Right cardiac atrium (tissue), 5 donors: ENCODE measurements at regions not wholly inside any gene's neighbourhood (a gene's known extent, or its start where the extent isn't known, plus 50 kb on each side); places are given as distances from the start of the nearest gene placed in this dataset.

Experiments used
- ATAC-seq, 2 donors: fragments of 200-7000 bp; cut with Tn5 transposase; one replicate each; pipeline versions ENCODE4 v1.8.0 to v1.9.1; 2020; ENCODE audit warnings: moderate library complexity in 2 of 2, mild to moderate bottlenecking in 1 of 2
- DNase-seq, 3 donors: peaks; one replicate each; pipeline ENCODE4 v3.0.0-alpha.2; 2020
- H3K27ac ChIP-seq: one replicate; pipeline ENCODE4 v1.5.1; 2013; ENCODE audit warnings: mild to moderate bottlenecking, low read length, control low read depth, moderate library complexity
- H3K27me3 ChIP-seq: one replicate; pipeline ENCODE4 v1.6.1; 2013; ENCODE audit not compliant: control insufficient read depth, insufficient read depth
- H3K4me1 ChIP-seq: one replicate; pipeline ENCODE4 v1.6.1; 2013; ENCODE audit warnings: low read length; ENCODE audit not compliant: control insufficient read depth, insufficient read depth
- H3K4me3 ChIP-seq: one replicate; pipeline ENCODE4 v1.5.1; 2013; ENCODE audit warnings: low read length, control low read depth
- H3K9me3 ChIP-seq: one replicate; pipeline ENCODE4 v1.6.1; 2013; ENCODE audit warnings: low read length; ENCODE audit not compliant: control insufficient read depth
- WGBS: extraction: QIAGEN DNeasy Blood & Tissue Kit; methylation state at CpG from one replicate; pipeline ENCODE4 v1.1.7; 2013; 5-methylcytosine and 5-hydroxymethylcytosine counted together
- intact Hi-C, 4 donors: fragments of 100-400 bp; cut with DNase I; formaldehyde crosslinking; loops; one replicate each; pipeline versions ENCODE4 v1.11.0 to v1.14.0; 2022 to 2023
- donor health status: healthy with polysubstance abuse.
- donor health status: DM: no; HTN: yes; CAD: no.
- donor health status: DM: no; HTN: no; CAD: no.
- donor health status: DM: no; HTN: yes; CAD: no; lungs with severe emphysema.
- donor health status: DM: yes; HTN: yes; CAD: no.

- no peaks in the 10 kb centered on the region for H3K9me3 ChIP-seq
- ATAC-seq: no peak
- no peak overlapping the region for H3K4me3 ChIP-seq
- intact Hi-C loops: loop anchor here in 2 of 4 donors (5.0 kb wide), 1 partner anchor 152 kb away; no protein-coding TSS in a partner anchor
- 79% methylated on average over 1 of the region's 1 CpG for WGBS
- DNase-seq: no peak
- H3K27ac ChIP-seq: no peak overlapping the region
- H3K27me3 ChIP-seq: no peaks in the 10 kb centered on the region
- H3K4me1 ChIP-seq: no peaks in the 10 kb centered on the region
Observed at GRCh38 chr11:26134053-26134452, 197.9 kb upstream of the ANO3 start.

GRCh38 chr11:26134481-26135355 is 197.2 kb upstream of the ANO3 start:
- H3K27ac ChIP-seq: no peak overlapping the region
- no peaks in the 10 kb centered on the region for H3K27me3 ChIP-seq
- H3K9me3 ChIP-seq: no peaks in the 10 kb centered on the region
- no peak overlapping the region for H3K4me3 ChIP-seq
- ATAC-seq: no peak
- 56% methylated on average over 6 of the region's 6 CpGs for WGBS
- no peak for DNase-seq
- intact Hi-C loops: loop anchor here (5.0 kb wide), 1 partner anchor 152 kb away; no protein-coding TSS in a partner anchor
- H3K4me1 ChIP-seq: no peaks in the 10 kb centered on the region

GRCh38 chr11:26137651-26138050 is 194.3 kb upstream of the ANO3 start:
- 86% methylated on average over 2 of the region's 2 CpGs for WGBS
- no peak overlapping the region for H3K4me3 ChIP-seq
- H3K27me3 ChIP-seq: no peaks in the 10 kb centered on the region
- H3K9me3 ChIP-seq: no peaks in the 10 kb centered on the region
- H3K4me1 ChIP-seq: no peaks in the 10 kb centered on the region
- no peak for ATAC-seq
- intact Hi-C loops: loop anchor here in 2 of 4 donors (5.0 kb wide), 1 partner anchor 155 kb away; no protein-coding TSS in a partner anchor
- no peak overlapping the region for H3K27ac ChIP-seq
- no peak for DNase-seq

GRCh38 chr11:26142891-26143290 is 189.0 kb upstream of the ANO3 start:
- intact Hi-C loops: no loop called here
- H3K27me3 ChIP-seq: no peaks in the 10 kb centered on the region
- no peak overlapping the region for H3K27ac ChIP-seq
- no peaks in the 10 kb centered on the region for H3K9me3 ChIP-seq
- 41% methylated on average over 1 of the region's 1 CpG for WGBS
- no peak overlapping the region for H3K4me3 ChIP-seq
- no peaks in the 10 kb centered on the region for H3K4me1 ChIP-seq
- ATAC-seq (no peak), DNase-seq (no peak)

GRCh38 chr11:26143566-26144290 is 188.2 kb upstream of the ANO3 start:
- Histone ChIP-seq H3K4me3 (no peak overlapping the region), H3K27me3 (no peaks in the 10 kb centered on the region), H3K27ac (no peak overlapping the region), H3K4me1 (no peaks in the 10 kb centered on the region), H3K9me3 (no peaks in the 10 kb centered on the region)
- intact Hi-C loops: no loop called here
- no peak for ATAC-seq
- DNase-seq: no peak

GRCh38 chr11:26144291-26144690 is 187.6 kb upstream of the ANO3 start:
- no peak for DNase-seq
- H3K27ac ChIP-seq: no peak overlapping the region
- intact Hi-C loops: no loop called here
- no peak for ATAC-seq
- H3K27me3 ChIP-seq: no peaks in the 10 kb centered on the region
- WGBS: 86% methylated on average over 2 of the region's 2 CpGs
- H3K4me1 ChIP-seq: no peaks in the 10 kb centered on the region
- no peaks in the 10 kb centered on the region for H3K9me3 ChIP-seq
- H3K4me3 ChIP-seq: no peak overlapping the region

- Histone ChIP-seq H3K9me3 (no peaks in the 10 kb centered on the region), H3K4me3 (no peak overlapping the region), H3K4me1 (no peaks in the 10 kb centered on the region), H3K27ac (no peak overlapping the region), H3K27me3 (no peaks in the 10 kb centered on the region)
- no peak for DNase-seq
- intact Hi-C loops: no loop called here
- ATAC-seq: no peak
Observed at GRCh38 chr11:26144911-26145310, 187.0 kb upstream of the ANO3 start.

GRCh38 chr11:26149585-26149984 is 182.3 kb upstream of the ANO3 start:
- H3K4me1 ChIP-seq: no peaks in the 10 kb centered on the region
- no peaks in the 10 kb centered on the region for H3K9me3 ChIP-seq
- no peak overlapping the region for H3K4me3 ChIP-seq
- H3K27ac ChIP-seq: no peak overlapping the region
- 93% methylated on average over 21 of the region's 21 CpGs for WGBS
- no peaks in the 10 kb centered on the region for H3K27me3 ChIP-seq
- DNase-seq: no peak
- intact Hi-C loops: no loop called here
- ATAC-seq: no peak

- ATAC-seq: no peak
Observed at GRCh38 chr11:26150031-26150430, 181.9 kb upstream of the ANO3 start.

GRCh38 chr11:26158251-26158650 is 173.7 kb upstream of the ANO3 start:
- H3K4me3 ChIP-seq: no peak overlapping the region
- DNase-seq (no peak), ATAC-seq (no peak)
- no peaks in the 10 kb centered on the region for H3K9me3 ChIP-seq
- intact Hi-C loops: no loop called here
- no peak overlapping the region for H3K27ac ChIP-seq
- H3K27me3 ChIP-seq: no peaks in the 10 kb centered on the region
- 55% methylated on average over 3 of the region's 3 CpGs for WGBS
- no peaks in the 10 kb centered on the region for H3K4me1 ChIP-seq

More at GRCh38 chr11:26150031-26150430, 181.9 kb upstream of the ANO3 start:
- DNase-seq: no peak
- no peak overlapping the region for H3K4me3 ChIP-seq
- intact Hi-C loops: no loop called here
- WGBS: 77% methylated on average over 8 of the region's 8 CpGs
- no peaks in the 10 kb centered on the region for H3K4me1 ChIP-seq
- H3K27ac ChIP-seq: no peak overlapping the region
- no peaks in the 10 kb centered on the region for H3K27me3 ChIP-seq
- no peaks in the 10 kb centered on the region for H3K9me3 ChIP-seq

GRCh38 chr11:26162291-26162690 is 169.6 kb upstream of the ANO3 start:
- Histone ChIP-seq H3K27me3 (no peaks in the 10 kb centered on the region), H3K27ac (no peak overlapping the region), H3K4me1 (no peaks in the 10 kb centered on the region), H3K9me3 (no peaks in the 10 kb centered on the region), H3K4me3 (no peak overlapping the region)
- no peak for ATAC-seq
- no peak for DNase-seq
- intact Hi-C loops: no loop called here
- WGBS: 56% methylated on average over 2 of the region's 2 CpGs
